HCT116 (cell line): ENCODE measurements at regions not wholly inside any gene's neighbourhood (a gene's known extent, or its start where the extent isn't known, plus 50 kb on each side); places are given as distances from the start of the nearest gene placed in this dataset.

Experiments
- ATAC-seq: fragments of 200-7000 bp; cut with Tn5 transposase; 2 replicates; pipeline ENCODE4 v1.9.1; 2020; ENCODE audit warnings: mild to moderate bottlenecking, moderate library complexity
- BruUV-seq: library from RNA; stranded (reverse); fragments of 400-500 nt; replicated peaks from 2 replicates; lab custom pipeline; 2021; lab: Mats Ljungman, UMichigan
- CTCF ChIA-PET: fragments of 300-600 bp; sonication (Branson Sonifier 250); formaldehyde crosslinking; loops from one replicate; lab custom pipeline; 2021; ENCODE audit warnings: antibody characterized with exemption; lab: Charles Lee
- POLR2A ChIA-PET: fragments of 300-600, 350-600 bp; sonication (Branson Sonifier 250); formaldehyde crosslinking; loops from one replicate; lab custom pipeline; 2021; ENCODE audit warnings: antibody characterized with exemption; lab: Charles Lee
- RAD21 ChIA-PET, 2 experiments: fragments of 300-600 bp; sonication (Branson Sonifier 250); formaldehyde crosslinking; loops; one replicate each; lab custom pipeline; 2023; ENCODE audit warnings: low total read pairs in 2 of 2; ENCODE audit not compliant: uncharacterized antibody in 2 of 2, unreplicated experiment in 2 of 2, low non-redundant PET in 1 of 2; lab: Charles Lee
- DNase-seq: peaks from one replicate; pipeline ENCODE4 v3.0.0-alpha.2; 2010; ENCODE audit warnings: low read depth, low spot score
- H2AFZ ChIP-seq: fragments of 200-600 bp; shearing (Covaris generic), sonication (generic); 2 replicates; pipeline ENCODE4 v1.6.1; 2017; ENCODE audit warnings: low read depth, mixed run types, mixed read lengths, antibody characterized with exemption, low read length; ENCODE audit not compliant: poor library complexity, severe bottlenecking
- H3K27ac ChIP-seq: 2 replicates; pipeline ENCODE4 v1.5.1; 2012; ENCODE audit warnings: low read depth, low read length
- H3K27me3 ChIP-seq: fragments of 200-600 bp; sonication (generic); 2 replicates; pipeline ENCODE4 v1.6.1; 2016; ENCODE audit warnings: mixed run types, low read length, mixed read lengths; ENCODE audit not compliant: insufficient read depth
- H3K36me3 ChIP-seq, 2 experiments: fragments of 200-500 bp in 1 of 2; fragments of 200-600 bp in 1 of 2; sonication (Bioruptor generic) in 1 of 2; sonication (generic) in 1 of 2; 2 replicates each; pipeline versions ENCODE4 v1.5.1 to v1.6.1; 2014 to 2016; ENCODE audit warnings: low read length in 2 of 2, inconsistent platforms in 1 of 2, mixed read lengths in 1 of 2, mixed run types in 1 of 2; ENCODE audit not compliant: insufficient read depth in 2 of 2, control insufficient read depth in 1 of 2
- H3K4me1 ChIP-seq, 2 experiments: fragments of 200-600 bp in 1 of 2; sonication (generic) in 1 of 2; 2 replicates each; pipeline versions ENCODE4 v1.5.1 to v1.6.1; 2012 to 2017; ENCODE audit warnings: low read length in 2 of 2, inconsistent platforms in 1 of 2, mild to moderate bottlenecking in 1 of 2, mixed read lengths in 1 of 2, mixed run types in 1 of 2, moderate library complexity in 1 of 2; ENCODE audit not compliant: insufficient read depth in 2 of 2, control insufficient read depth in 1 of 2
- H3K4me2 ChIP-seq: fragments of 200-600 bp; sonication (generic); 2 replicates; pipeline ENCODE4 v1.6.1; 2017; ENCODE audit warnings: mixed run types, low read length, mixed read lengths
- H3K4me3 ChIP-seq, 2 experiments: fragments of 200-600 bp in 1 of 2; sonication (generic) in 1 of 2; replicated peaks in 1 of 2; 2 replicates each; pipeline ENCODE4 v1.5.1; 2011 to 2016; ENCODE audit warnings: low read length in 2 of 2, control low read depth in 1 of 2, low read depth in 1 of 2, mild to moderate bottlenecking in 1 of 2, mixed read lengths in 1 of 2, mixed run types in 1 of 2
- H3K79me2 ChIP-seq: fragments of 200-600 bp; sonication (generic); 2 replicates; pipeline ENCODE4 v1.6.1; 2017; ENCODE audit warnings: mild to moderate bottlenecking, mixed run types, low read length, moderate library complexity, mixed read lengths; ENCODE audit not compliant: insufficient read depth
- H3K9ac ChIP-seq: fragments of 200-600 bp; sonication (generic); 2 replicates; pipeline ENCODE4 v1.6.1; 2016; ENCODE audit warnings: low read length, mixed read lengths
- H3K9me2 ChIP-seq: fragments of 200-600 bp; sonication (generic), shearing (Covaris generic); 2 replicates; pipeline ENCODE4 v1.6.1; 2017; ENCODE audit warnings: mixed run types, mild to moderate bottlenecking, moderate library complexity; ENCODE audit not compliant: insufficient read depth
- H3K9me3 ChIP-seq, 2 experiments: fragments of 200-500 bp in 1 of 2; fragments of 200-600 bp in 1 of 2; sonication (Bioruptor generic) in 1 of 2; sonication (generic) in 1 of 2; 2 replicates each; pipeline ENCODE4 v1.6.1; 2014 to 2017; ENCODE audit warnings: low read length in 2 of 2, mixed read lengths in 2 of 2, inconsistent platforms in 1 of 2, low read depth in 1 of 2, mild to moderate bottlenecking in 1 of 2, mixed run types in 1 of 2, moderate library complexity in 1 of 2; ENCODE audit not compliant: control insufficient read depth in 1 of 2, insufficient read depth in 1 of 2
- H4K20me1 ChIP-seq: fragments of 200-600 bp; sonication (generic), shearing (Covaris generic); 2 replicates; pipeline ENCODE4 v1.6.1; 2017; ENCODE audit warnings: mixed run types, mild to moderate bottlenecking, moderate library complexity; ENCODE audit not compliant: insufficient read depth
- ATF3 ChIP-seq: IDR thresholded peaks from 2 replicates; pipeline ENCODE4 v1.6.1; 2012
- CBX3 ChIP-seq: IDR thresholded peaks from 2 replicates; pipeline ENCODE4 v1.6.1; 2012; ENCODE audit warnings: low read depth
- EGR1 ChIP-seq: IDR thresholded peaks from 2 replicates; pipeline ENCODE4 v1.6.1; 2012; ENCODE audit warnings: low read depth
- ELF1 ChIP-seq: IDR thresholded peaks from 2 replicates; pipeline ENCODE4 v1.6.1; 2012; ENCODE audit warnings: low read depth, borderline replicate concordance
- EZH2 ChIP-seq: fragments of 200-600 bp; sonication (generic); IDR thresholded peaks from 2 replicates; pipeline ENCODE4 v1.6.1; 2017; ENCODE audit warnings: antibody characterized with exemption, mixed run types
- FOSL1 ChIP-seq: IDR thresholded peaks from 2 replicates; pipeline ENCODE4 v1.6.1; 2012; ENCODE audit warnings: low read depth
- JUND ChIP-seq: IDR thresholded peaks from 2 replicates; pipeline ENCODE4 v1.6.1; 2012
- MAX ChIP-seq: IDR thresholded peaks from 2 replicates; pipeline ENCODE4 v1.6.1; 2012
- POLR2AphosphoS5 ChIP-seq: IDR thresholded peaks from 2 replicates; pipeline ENCODE4 v1.6.1; 2011; ENCODE audit warnings: mild to moderate bottlenecking, low read depth, low read length, moderate library complexity
- RAD21 ChIP-seq: IDR thresholded peaks from 2 replicates; pipeline ENCODE4 v1.6.1; 2012; ENCODE audit warnings: low read depth, mild to moderate bottlenecking
- REST ChIP-seq: IDR thresholded peaks from 2 replicates; pipeline ENCODE4 v1.6.1; 2012; ENCODE audit warnings: low read depth
- SIN3A ChIP-seq: IDR thresholded peaks from 2 replicates; pipeline ENCODE4 v1.6.1; 2012; ENCODE audit warnings: low read depth
- SP1 ChIP-seq: IDR thresholded peaks from 2 replicates; pipeline ENCODE4 v1.6.1; 2012; ENCODE audit warnings: low read depth
- SRF ChIP-seq: IDR thresholded peaks from 2 replicates; pipeline ENCODE4 v1.6.1; 2012; ENCODE audit warnings: low read depth
- TCF7L2 ChIP-seq: IDR thresholded peaks from 2 replicates; pipeline ENCODE4 v1.7.0; 2011; ENCODE audit warnings: borderline replicate concordance, inconsistent platforms; ENCODE audit not compliant: insufficient read depth, insufficient read length; ENCODE audit errors: extremely low read depth
- YY1 ChIP-seq: IDR thresholded peaks from 2 replicates; pipeline ENCODE4 v1.6.1; 2011; ENCODE audit warnings: low read length, low read depth, moderate library complexity, mild to moderate bottlenecking; ENCODE audit not compliant: insufficient replicate concordance; ENCODE audit errors: extremely low read depth
- ZBTB33 ChIP-seq: IDR thresholded peaks from 2 replicates; pipeline ENCODE4 v1.6.1; 2011; ENCODE audit warnings: mild to moderate bottlenecking, low read length, moderate library complexity; ENCODE audit not compliant: insufficient replicate concordance; ENCODE audit errors: extremely low read depth
- ZFX ChIP-seq: fragments of 450-650 bp; IDR thresholded peaks from 2 replicates; pipeline ENCODE4 v1.6.1; 2017
- intact Hi-C: fragments of 100-400 bp; cut with micrococcal nuclease; formaldehyde crosslinking; loops from 2 replicates; pipeline ENCODE4 v1.10.0; 2022

- RAD21 ChIA-PET: no interaction called here
- ATAC-seq (no peak), DNase-seq (no peak)
- BruUV-seq: no TSS peak
- H3K79me2 ChIP-seq: no peaks in the 10 kb centered on the region
- H3K9ac ChIP-seq: no peak overlapping the region
- H3K36me3 ChIP-seq: no peaks in the 10 kb centered on the region
- H3K4me3 ChIP-seq: no peak overlapping the region
- intact Hi-C loops: no loop called here
- no peak overlapping the region for H3K4me2 ChIP-seq
- H3K27ac ChIP-seq: no peak overlapping the region
- no peaks in the 10 kb centered on the region for H3K4me1 ChIP-seq
- no peaks in the 10 kb centered on the region for H3K27me3 ChIP-seq
- H3K9me3 ChIP-seq: no peaks in the 10 kb centered on the region
- POLR2A ChIA-PET: no interaction called here
- CTCF ChIA-PET: no interaction called here
- H3K9me2 ChIP-seq: no peaks in the 10 kb centered on the region
- H4K20me1 ChIP-seq: no peaks in the 10 kb centered on the region
- no peak for TF ChIP-seq JUND
- TF ChIP-seq CBX3: no peak
- TF ChIP-seq ELF1: no peak
- TF ChIP-seq ZFX: no peak
- no peak for TF ChIP-seq MAX
- TF ChIP-seq RAD21: no peak
- TF ChIP-seq ZBTB33: no peak
- no peak for TF ChIP-seq ATF3
- no peak for TF ChIP-seq YY1
- no peak for TF ChIP-seq SIN3A
- TF ChIP-seq EGR1: no peak
- TF ChIP-seq SP1: no peak
- no peak for TF ChIP-seq REST
- TF ChIP-seq FOSL1: no peak
- no peak for TF ChIP-seq EZH2
- no peak for TF ChIP-seq TCF7L2
- TF ChIP-seq SRF: no peak
- no peak for TF ChIP-seq POLR2AphosphoS5
- no peak overlapping the region for H2AFZ ChIP-seq
These were observed 868.9 kb upstream of the SOX9 start for GRCh38 chr17:71251951-71252350.
